ENCODE measurements at regions not wholly inside any gene's neighbourhood (a gene's known extent, or its start where the extent isn't known, plus 50 kb on each side); places are given as distances from the start of the nearest gene placed in this dataset.

DNA sequence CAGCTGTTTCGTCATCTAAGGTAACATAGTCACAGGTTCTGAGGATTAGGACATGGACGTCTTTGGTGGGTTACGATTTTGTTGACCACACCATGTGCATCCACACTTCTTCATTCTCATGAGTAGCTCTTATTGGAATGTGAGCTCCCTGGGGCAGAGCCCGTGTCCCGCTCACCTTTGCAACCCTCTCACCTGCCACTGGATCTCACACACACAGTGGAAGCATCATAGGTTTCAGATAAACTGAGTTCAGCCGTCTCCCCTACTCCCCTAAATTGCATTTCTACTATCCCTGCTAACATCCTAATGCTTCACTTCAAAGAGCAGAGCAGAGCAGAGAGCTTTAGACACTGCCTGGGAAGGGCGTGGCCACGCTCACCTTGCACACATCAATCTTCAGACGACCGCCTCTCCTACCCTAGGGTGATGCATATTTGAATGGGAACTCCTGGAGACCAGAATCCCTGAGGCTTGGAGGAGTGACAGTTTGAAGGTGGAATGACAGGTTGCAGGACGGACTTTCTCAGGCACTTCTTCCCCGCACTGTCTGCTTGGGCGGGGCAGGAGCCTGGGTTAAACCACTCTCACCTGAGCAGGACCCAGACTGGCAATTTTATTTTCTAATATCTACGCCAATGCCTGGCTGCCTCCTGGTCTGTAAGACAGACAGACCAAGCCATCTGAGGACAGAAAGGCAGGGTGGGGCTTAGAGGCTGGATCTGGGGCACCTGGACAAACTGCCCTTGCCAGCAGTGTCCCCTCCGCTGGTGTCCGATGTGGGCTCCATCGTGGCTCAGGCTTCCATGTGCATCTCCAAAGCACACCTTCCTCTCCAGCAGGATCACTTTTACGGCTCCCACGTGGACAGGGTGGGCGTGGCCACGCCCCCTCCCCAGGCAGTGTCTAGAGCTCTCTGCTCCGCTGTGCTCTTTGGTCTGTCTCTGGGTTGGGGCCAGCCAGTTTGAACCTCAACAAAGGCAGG lies 229.5 kb upstream of the COPS8 start:
- no peak for ATAC-seq
- no peaks in the 10 kb centered on the region for H3K27me3 ChIP-seq (ENCODE audit: insufficient read depth in 3 of 3, low read length in 2 of 3)
- peaks cover 18% of the 10 kb centered on the region for H3K4me1 ChIP-seq
- H3K36me3 ChIP-seq (ENCODE audit: insufficient read depth in 1 of 2, low read depth in 1 of 2): no peaks in the 10 kb centered on the region
- no peak overlapping the region for H3K27ac ChIP-seq
- 75 to 81% (median 80%) methylated on average over 22 of the region's 22 CpGs for WGBS, 3 donors
- no peak for DNase-seq
- no peak overlapping the region for H3K4me3 ChIP-seq
- TF ChIP-seq, protein P1, sequence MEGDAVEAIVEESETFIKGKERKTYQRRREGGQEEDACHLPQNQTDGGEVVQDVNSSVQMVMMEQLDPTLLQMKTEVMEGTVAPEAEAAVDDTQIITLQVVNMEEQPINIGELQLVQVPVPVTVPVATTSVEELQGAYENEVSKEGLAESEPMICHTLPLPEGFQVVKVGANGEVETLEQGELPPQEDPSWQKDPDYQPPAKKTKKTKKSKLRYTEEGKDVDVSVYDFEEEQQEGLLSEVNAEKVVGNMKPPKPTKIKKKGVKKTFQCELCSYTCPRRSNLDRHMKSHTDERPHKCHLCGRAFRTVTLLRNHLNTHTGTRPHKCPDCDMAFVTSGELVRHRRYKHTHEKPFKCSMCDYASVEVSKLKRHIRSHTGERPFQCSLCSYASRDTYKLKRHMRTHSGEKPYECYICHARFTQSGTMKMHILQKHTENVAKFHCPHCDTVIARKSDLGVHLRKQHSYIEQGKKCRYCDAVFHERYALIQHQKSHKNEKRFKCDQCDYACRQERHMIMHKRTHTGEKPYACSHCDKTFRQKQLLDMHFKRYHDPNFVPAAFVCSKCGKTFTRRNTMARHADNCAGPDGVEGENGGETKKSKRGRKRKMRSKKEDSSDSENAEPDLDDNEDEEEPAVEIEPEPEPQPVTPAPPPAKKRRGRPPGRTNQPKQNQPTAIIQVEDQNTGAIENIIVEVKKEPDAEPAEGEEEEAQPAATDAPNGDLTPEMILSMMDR (IDR thresholded peaks at IDR 0.05): no peak
- intact Hi-C loops (cut with DNase I): no loop called here
- H3K9me3 ChIP-seq: no peaks in the 10 kb centered on the region

DNA sequence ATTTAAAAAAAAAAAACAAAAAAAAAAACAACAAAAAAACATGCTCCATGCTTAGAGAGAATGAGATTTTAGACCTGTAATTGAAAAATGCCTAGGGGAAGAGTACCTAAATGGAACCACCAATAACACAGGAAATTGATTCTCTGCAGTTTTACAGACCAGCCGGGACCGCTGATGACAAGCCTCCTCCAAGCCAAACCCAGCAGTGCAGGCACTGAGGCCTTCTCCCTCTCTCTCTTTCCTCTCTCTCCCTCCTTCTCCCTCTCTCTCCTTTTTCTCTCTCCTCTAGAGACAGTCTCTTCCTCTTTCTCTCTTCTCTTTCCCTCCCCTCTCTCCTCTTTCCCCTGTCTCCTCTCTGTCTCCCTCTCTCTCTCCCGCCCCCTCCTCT lies 228.8 kb upstream of the COPS8 start:
- DNase-seq: no peak
- WGBS, 3 donors: 60 to 78% (median 61%) methylated on average over 3 of the region's 3 CpGs
- intact Hi-C loops (cut with DNase I): no loop called here

DNA sequence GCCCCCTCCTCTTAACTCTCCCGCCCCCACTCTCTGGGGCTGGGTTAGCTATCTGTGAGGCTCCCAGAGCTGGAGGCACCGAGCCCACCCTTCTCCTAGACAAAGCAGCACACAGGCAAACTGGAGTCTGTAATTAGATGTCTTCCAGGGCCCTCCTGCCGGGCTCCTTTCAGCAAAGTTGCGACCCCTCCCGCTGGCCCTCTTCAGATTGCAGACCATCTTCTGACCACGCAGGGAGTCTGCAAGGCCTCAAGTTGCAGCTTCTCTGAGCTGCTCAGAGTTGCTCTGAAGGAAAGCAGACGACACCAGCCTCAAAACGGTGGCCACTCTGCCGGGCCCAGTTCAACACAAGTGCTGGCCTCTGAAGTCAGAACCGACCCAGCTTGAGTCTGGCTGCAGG lies 228.4 kb upstream of the COPS8 start:
- ATAC-seq (no peak), DNase-seq (no peak)
- Histone ChIP-seq H3K4me1 (peaks cover 16% of the 10 kb centered on the region), H3K27me3 (ENCODE audit: insufficient read depth in 3 of 3, low read length in 2 of 3) (no peaks in the 10 kb centered on the region), H3K9me3 (no peaks in the 10 kb centered on the region), H3K36me3 (ENCODE audit: insufficient read depth in 1 of 2, low read depth in 1 of 2) (no peaks in the 10 kb centered on the region), H3K4me3 (no peak overlapping the region), H3K27ac (no peak overlapping the region)
- TF ChIP-seq, protein P1 (IDR thresholded peaks at IDR 0.05): no peak
- intact Hi-C loops (cut with DNase I): no loop called here
- 73 to 81% (median 75%) methylated on average over 10 of the region's 10 CpGs for WGBS, 3 donors

More for the DNA sequence above, 228.8 kb upstream of the COPS8 start:
- no peak overlapping the region for H3K4me3 ChIP-seq
- TF ChIP-seq, protein P1 (IDR thresholded peaks at IDR 0.05): no peak
- H3K36me3 ChIP-seq (ENCODE audit: insufficient read depth in 1 of 2, low read depth in 1 of 2): no peaks in the 10 kb centered on the region
- no peaks in the 10 kb centered on the region for H3K9me3 ChIP-seq
- no peaks in the 10 kb centered on the region for H3K27me3 ChIP-seq (ENCODE audit: insufficient read depth in 3 of 3, low read length in 2 of 3)
- H3K27ac ChIP-seq: no peak overlapping the region
- H3K4me1 ChIP-seq: peaks cover 18% of the 10 kb centered on the region
- ATAC-seq: no peak

DNA sequence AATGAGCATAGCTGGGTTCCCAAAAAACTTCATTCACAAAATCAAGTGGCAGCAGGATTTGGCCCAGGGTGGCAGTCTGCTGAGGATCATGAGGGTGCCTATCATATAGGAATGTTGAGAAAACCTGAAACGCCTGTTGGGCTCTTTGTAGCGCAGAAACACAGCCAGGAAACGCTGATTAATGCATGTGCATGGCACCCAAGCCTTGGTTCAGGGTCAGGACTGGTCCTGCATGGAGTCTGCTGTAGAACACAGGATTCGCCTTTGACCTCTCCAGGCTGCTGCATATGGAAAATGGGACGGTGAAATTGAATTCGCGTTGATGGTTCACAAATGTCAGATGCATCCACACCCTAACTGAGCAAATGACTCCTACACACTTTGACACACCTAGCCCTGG lies 227.9 kb upstream of the COPS8 start:
- no peak for DNase-seq
- ATAC-seq: no peak
- no peak overlapping the region for H3K27ac ChIP-seq
- WGBS, 3 donors: 94 to 98% (median 95%) methylated on average over 7 of the region's 7 CpGs
- no peaks in the 10 kb centered on the region for H3K27me3 ChIP-seq (ENCODE audit: insufficient read depth in 3 of 3, low read length in 2 of 3)
- H3K36me3 ChIP-seq (ENCODE audit: insufficient read depth in 1 of 2, low read depth in 1 of 2): no peaks in the 10 kb centered on the region
- H3K4me1 ChIP-seq: peaks cover 11% of the 10 kb centered on the region
- H3K9me3 ChIP-seq: no peaks in the 10 kb centered on the region
- no peak overlapping the region for H3K4me3 ChIP-seq
- TF ChIP-seq, protein P1 (IDR thresholded peaks at IDR 0.05): no peak
- intact Hi-C loops (cut with DNase I): no loop called here

Measured in psoas muscle (tissue), 7 donors.